ENCODE measurements at regions not wholly inside any gene's neighbourhood (a gene's known extent, or its start where the extent isn't known, plus 50 kb on each side); places are given as distances from the start of the nearest gene placed in this dataset.

- TF ChIP-seq CTCF (IDR thresholded peaks at IDR 0.05; ENCODE audit: control extremely low read depth in 1 of 3, insufficient read depth in 1 of 3, low read depth in 1 of 3, low read length in 3 of 3) (no peak), EZH2 (IDR thresholded peaks at IDR 0.05; ENCODE audit: low read depth, low read length, severe bottlenecking) (no peak), CHD2 (IDR thresholded peaks at IDR 0.05; ENCODE audit: low read length) (no peak), CEBPB (IDR thresholded peaks at IDR 0.05; ENCODE audit: low read depth, low read length) (no peak), SIN3A (conservative IDR thresholded peaks at IDR 0.05 in 1 of 2, IDR thresholded peaks at IDR 0.05 in 1 of 2; ENCODE audit: low read depth in 1 of 2, low read length in 2 of 2) (no peak), MAFK (IDR thresholded peaks at IDR 0.05; ENCODE audit: low read depth, low read length) (no peak), CBX8 (IDR thresholded peaks at IDR 0.05; ENCODE audit: borderline replicate concordance, low read depth, low read length) (no peak), JUN (IDR thresholded peaks at IDR 0.05; ENCODE audit: low read depth, low read length) (no peak), SIX5 (IDR thresholded peaks at IDR 0.05; ENCODE audit: low read depth, low read length) (no peak), EP300 (IDR thresholded peaks at IDR 0.05; ENCODE audit: borderline replicate concordance in 1 of 2, low read depth in 2 of 2, low read length in 2 of 2) (no peak)
These were observed 139.2 kb upstream of the SASH1 start for GRCh38 chr6:148203281-148203925.

Data from H1 (cell line).